HEK293 (cell line): ENCODE measurements at regions not wholly inside any gene's neighbourhood (a gene's known extent, or its start where the extent isn't known, plus 50 kb on each side); places are given as distances from the start of the nearest gene placed in this dataset.

Experiments used
- CTCF ChIA-PET: fragments of 350-600 bp; formaldehyde crosslinking; extraction: SDS; loops from one replicate; lab custom pipeline; 2021; ENCODE audit warnings: antibody characterized with exemption; lab: Yijun Ruan, JAX
- POLR2A ChIA-PET: fragments of 300-600 bp; formaldehyde crosslinking; extraction: SDS; loops from one replicate; lab custom pipeline; 2020; ENCODE audit warnings: antibody characterized with exemption, inconsistent platforms; lab: Yijun Ruan, JAX
- H3K27ac ChIP-seq: fragments of 200-500 bp; sonication (Bioruptor generic); 2 replicates; pipeline ENCODE4 v1.5.1; 2014; ENCODE audit warnings: low read depth, low read length, control low read depth, inconsistent platforms; ENCODE audit errors: extremely low read depth
- H3K36me3 ChIP-seq, 2 experiments: fragments of 200-500 bp in 1 of 2; sonication (Bioruptor generic) in 1 of 2; 1 replicate in 1 of 2; 2 replicates in 1 of 2; pipeline ENCODE4 v1.5.1; 2014 to 2017; ENCODE audit warnings: inconsistent platforms in 2 of 2, low read length in 2 of 2; ENCODE audit not compliant: control insufficient read depth in 2 of 2, insufficient read depth in 1 of 2
- H3K4me1 ChIP-seq: fragments of 200-500 bp; sonication (Bioruptor generic); 2 replicates; pipeline ENCODE4 v1.5.1; 2014; ENCODE audit warnings: mild to moderate bottlenecking, low read length, inconsistent platforms; ENCODE audit not compliant: control insufficient read depth, insufficient read depth
- H3K4me3 ChIP-seq: 2 replicates; pipeline ENCODE4 v1.5.1; 2011; ENCODE audit warnings: low read depth, mild to moderate bottlenecking, control low read depth, low read length, moderate library complexity
- H3K9me3 ChIP-seq: fragments of 200-500 bp; sonication (Bioruptor generic); 2 replicates; pipeline ENCODE4 v1.5.1; 2014; ENCODE audit warnings: low read depth, low read length, inconsistent platforms; ENCODE audit not compliant: control insufficient read depth, insufficient read depth
- IKZF3 ChIP-seq: fragments of 450-650 bp; IDR thresholded peaks from 2 replicates; pipeline ENCODE4 v1.5.0; 2018; ENCODE audit warnings: missing biosample characterization, mild to moderate bottlenecking, missing genetic modification characterization, moderate library complexity
- MEIS1 ChIP-seq: sonication (generic); formaldehyde crosslinking; IDR thresholded peaks from 2 replicates; pipeline ENCODE4 v1.8.1; 2022; ENCODE audit warnings: missing genetic modification reagents, mild to moderate bottlenecking, borderline replicate concordance
- RBAK ChIP-seq: fragments of 450-650 bp; formaldehyde crosslinking; IDR thresholded peaks from 2 replicates; pipeline ENCODE4 v1.5.1; 2016; ENCODE audit warnings: missing biosample characterization, missing genetic modification characterization
- SCRT1 ChIP-seq: fragments of 450-650 bp; formaldehyde crosslinking; IDR thresholded peaks from 2 replicates; pipeline ENCODE4 v1.5.1; 2016; ENCODE audit warnings: missing biosample characterization, missing genetic modification characterization, borderline replicate concordance
- ZBTB17 ChIP-seq: fragments of 450-650 bp; formaldehyde crosslinking; IDR thresholded peaks from 2 replicates; pipeline ENCODE4 v1.5.1; 2016; ENCODE audit warnings: missing biosample characterization, missing genetic modification characterization
- ZBTB20 ChIP-seq: fragments of 450-650 bp; formaldehyde crosslinking; IDR thresholded peaks from 2 replicates; pipeline ENCODE4 v1.5.1; 2016; ENCODE audit warnings: missing biosample characterization, missing genetic modification characterization
- ZBTB49 ChIP-seq: fragments of 450-650 bp; formaldehyde crosslinking; IDR thresholded peaks from 2 replicates; pipeline ENCODE4 v1.5.1; 2016; ENCODE audit warnings: missing biosample characterization, missing genetic modification characterization, low read depth
- ZBTB8A ChIP-seq: fragments of 450-650 bp; formaldehyde crosslinking; IDR thresholded peaks from 2 replicates; pipeline ENCODE4 v1.5.1; 2016; ENCODE audit warnings: missing biosample characterization, missing genetic modification characterization
- ZNF138 ChIP-seq: fragments of 450-650 bp; formaldehyde crosslinking; IDR thresholded peaks from 2 replicates; pipeline ENCODE4 v1.5.1; 2016; ENCODE audit warnings: missing biosample characterization, missing genetic modification characterization, borderline replicate concordance
- ZNF223 ChIP-seq: fragments of 450-650 bp; formaldehyde crosslinking; IDR thresholded peaks from 2 replicates; pipeline ENCODE4 v1.5.1; 2016; ENCODE audit warnings: missing biosample characterization, missing genetic modification characterization
- ZNF292 ChIP-seq: fragments of 450-650 bp; formaldehyde crosslinking; IDR thresholded peaks from 2 replicates; pipeline ENCODE4 v1.5.1; 2016; ENCODE audit warnings: low read depth, missing biosample characterization, missing genetic modification characterization, borderline replicate concordance
- ZNF324 ChIP-seq: fragments of 450-650 bp; formaldehyde crosslinking; IDR thresholded peaks from 2 replicates; pipeline ENCODE4 v1.5.1; 2016; ENCODE audit warnings: missing biosample characterization, missing genetic modification characterization
- ZNF488 ChIP-seq: fragments of 450-650 bp; formaldehyde crosslinking; IDR thresholded peaks from 2 replicates; pipeline ENCODE4 v1.5.1; 2016; ENCODE audit warnings: missing biosample characterization, missing genetic modification characterization
- ZNF518A ChIP-seq: fragments of 450-650 bp; formaldehyde crosslinking; conservative IDR thresholded peaks from 2 replicates; pipeline ENCODE4 v1.5.1; 2016; ENCODE audit warnings: low read depth, missing biosample characterization, missing genetic modification characterization
- ZNF580 ChIP-seq: fragments of 450-650 bp; formaldehyde crosslinking; IDR thresholded peaks from 2 replicates; pipeline ENCODE4 v1.5.1; 2016; ENCODE audit warnings: missing biosample characterization, missing genetic modification characterization
- ZNF600 ChIP-seq: fragments of 450-650 bp; formaldehyde crosslinking; IDR thresholded peaks from 2 replicates; pipeline ENCODE4 v1.5.1; 2016; ENCODE audit warnings: missing biosample characterization, missing genetic modification characterization
- ZNF654 ChIP-seq: fragments of 450-650 bp; formaldehyde crosslinking; IDR thresholded peaks from 2 replicates; pipeline ENCODE4 v1.5.1; 2016; ENCODE audit warnings: low read depth, missing biosample characterization, missing genetic modification characterization
- ZNF658 ChIP-seq: fragments of 450-650 bp; formaldehyde crosslinking; IDR thresholded peaks from 2 replicates; pipeline ENCODE4; 2016; ENCODE audit warnings: missing biosample characterization, missing genetic modification characterization
- ZNF670 ChIP-seq: fragments of 450-650 bp; formaldehyde crosslinking; IDR thresholded peaks from 2 replicates; pipeline ENCODE4 v1.5.1; 2016; ENCODE audit warnings: missing biosample characterization, missing genetic modification characterization, low read depth

- TF ChIP-seq ZBTB49 (tag by site-specific recombination) (no peak), ZBTB20 (no peak), ZNF658 (tag by site-specific recombination) (no peak)
Measured at GRCh38 chr18:78821396-78821795, 158.2 kb upstream of the SALL3 start (continued).

GRCh38 chr18:78822171-78822948, 157.3 kb upstream of the SALL3 start:
- Histone ChIP-seq H3K9me3 (no peaks in the 10 kb centered on the region), H3K36me3 (no peaks in the 10 kb centered on the region), H3K4me3 (no peak overlapping the region), H3K27ac (no peak overlapping the region), H3K4me1 (no peaks in the 10 kb centered on the region)
- ChIA-PET CTCF (interaction anchor here (0.6 kb wide), 1 partner anchor 9 kb away, joined by 4 read pairs; no protein-coding TSS in a partner anchor), POLR2A (no interaction called here)
- no peak for TF ChIP-seq IKZF3
- TF ChIP-seq SCRT1 (tag by site-specific recombination) = no peak
- TF ChIP-seq ZBTB17 (tag by site-specific recombination) = no peak
- TF ChIP-seq ZNF223 = no peak
- TF ChIP-seq ZNF138 (tag by site-specific recombination) = no peak
- TF ChIP-seq ZNF670 (tag by site-specific recombination) = no peak
- TF ChIP-seq ZNF654 (tag by site-specific recombination) = no peak
- TF ChIP-seq MEIS1 (CRISPR knock-in tag) = no peak
- no peak for TF ChIP-seq ZNF324 (tag by site-specific recombination)
- no peak for TF ChIP-seq ZNF518A (tag by site-specific recombination)
- TF ChIP-seq RBAK (tag by site-specific recombination) = no peak

GRCh38 chr18:78822949-78823285, 156.7 kb upstream of the SALL3 start:
- Histone ChIP-seq H3K36me3 (no peaks in the 10 kb centered on the region), H3K4me3 (no peak overlapping the region), H3K4me1 (no peaks in the 10 kb centered on the region)
- no peak for TF ChIP-seq ZNF580 (tag by site-specific recombination)
- no peak for TF ChIP-seq ZNF488 (tag by site-specific recombination)
- no peak for TF ChIP-seq ZNF600 (tag by site-specific recombination)
- TF ChIP-seq ZNF292 (tag by site-specific recombination) = no peak
- TF ChIP-seq ZBTB8A (tag by site-specific recombination) = no peak
- TF ChIP-seq, all 188 proteins: peak for 0
- no peaks in the 10 kb centered on the region for H3K9me3 ChIP-seq
- ChIA-PET POLR2A (no interaction called here), CTCF (no interaction called here)
- no peak overlapping the region for H3K27ac ChIP-seq
